Right lobe of liver (tissue), 6 donors: ENCODE measurements at regions not wholly inside any gene's neighbourhood (a gene's known extent, or its start where the extent isn't known, plus 50 kb on each side); places are given as distances from the start of the nearest gene placed in this dataset.
"Not testable (repeated sequence)": the region's sequence is repeated elsewhere in the genome, so short reads cannot be mapped to it uniquely, and the experiment has no call there.

Source experiments
- ATAC-seq, 4 donors: fragments of 200-7000 bp; cut with Tn5 transposase; one replicate each; pipeline ENCODE4 v1.9.1; 2020; ENCODE audit warnings: mild to moderate bottlenecking in 4 of 4, moderate library complexity in 4 of 4
- DNase-seq, 3 donors: peaks; one replicate each; pipeline ENCODE4 v3.0.0-alpha.2; 2020
- H3K27ac ChIP-seq, 3 donors: fragments of 200-600 bp; one replicate each; pipeline ENCODE4 v1.8.0; 2022
- H3K27me3 ChIP-seq, 2 donors: fragments of 200-600 bp; one replicate each; pipeline ENCODE4 v1.8.0; 2022
- H3K36me3 ChIP-seq, 4 donors: fragments of 200-600 bp; sonication (generic) in 1 of 4; one replicate each; pipeline versions ENCODE4 v1.5.1 to v1.8.0; 2017 to 2022; ENCODE audit warnings: control low read depth in 1 of 4
- H3K4me1 ChIP-seq, 4 donors: fragments of 200-600 bp; sonication (generic) in 1 of 4; one replicate each; pipeline versions ENCODE4 v1.5.1 to v1.8.0; 2017 to 2022; ENCODE audit warnings: control low read depth in 1 of 4
- H3K4me3 ChIP-seq, 3 donors: fragments of 200-600 bp; one replicate each; pipeline ENCODE4 v1.8.0; 2022
- H3K9me3 ChIP-seq, 4 donors: fragments of 200-600 bp; sonication (generic) in 1 of 4; one replicate each; pipeline versions ENCODE4 v1.5.1 to v1.8.0; 2017 to 2022; ENCODE audit warnings: control low read depth in 1 of 4
- whole genome bisulfite sequencing: methylation state at CpG from one replicate; pipeline ENCODE4 v1.1.6; 2018; ENCODE audit warnings: low coverage, low lambda C conversion rate; ENCODE audit not compliant: insufficient coverage; ENCODE audit errors: missing lambda C conversion rate; 5-methylcytosine and 5-hydroxymethylcytosine counted together
- intact Hi-C, 2 donors: fragments of 100-400 bp; cut with DNase I; formaldehyde crosslinking; loops; one replicate each; pipeline versions ENCODE4 v1.11.2 to v1.14.1; 2022
- donor health status: DM: no; HTN: yes; CAD: no.
- donor health status: DM: no; HTN: no; CAD: no.
- donor health status: DM: no; HTN: no; CAD: no.
- donor health status: DM: no; HTN: yes; CAD: no.
- donor health status: DM: no; HTN: yes; CAD: no.

GRCh38 chrX:92081250-92081649, 302.1 kb downstream of the PCDH11X start:
- ATAC-seq, H3K36me3 ChIP-seq: not testable (repeated sequence)

GRCh38 chrX:92090756-92091155, 311.6 kb downstream of the PCDH11X start:
- H3K4me3 ChIP-seq, ATAC-seq, H3K36me3 ChIP-seq, H3K27ac ChIP-seq, H3K27me3 ChIP-seq, H3K4me1 ChIP-seq, H3K9me3 ChIP-seq, DNase-seq, intact Hi-C loops: not testable (repeated sequence)
- WGBS, result 13% methylated on average over 2 of the region's 2 CpGs

More at GRCh38 chrX:92081250-92081649, 302.1 kb downstream of the PCDH11X start:
- H3K9me3 ChIP-seq, H3K4me1 ChIP-seq, H3K27me3 ChIP-seq, intact Hi-C loops, DNase-seq, H3K4me3 ChIP-seq, H3K27ac ChIP-seq: not testable (repeated sequence)
- 17% methylated on average over 1 of the region's 1 CpG for WGBS

GRCh38 chrX:92098136-92098535, 319.0 kb downstream of the PCDH11X start:
- not testable (repeated sequence) for H3K9me3 ChIP-seq

GRCh38 chrX:92100095-92100494, 320.9 kb downstream of the PCDH11X start:
- intact Hi-C loops, H3K4me1 ChIP-seq, H3K27ac ChIP-seq, H3K4me3 ChIP-seq, H3K36me3 ChIP-seq, H3K9me3 ChIP-seq, H3K27me3 ChIP-seq, ATAC-seq, DNase-seq: not testable (repeated sequence)
- WGBS, result 38% methylated on average over 6 of the region's 7 CpGs

More at GRCh38 chrX:92098136-92098535, 319.0 kb downstream of the PCDH11X start:
- WGBS, result 62% methylated on average over 2 of the region's 2 CpGs
- intact Hi-C loops, H3K27ac ChIP-seq, DNase-seq, H3K27me3 ChIP-seq, H3K4me3 ChIP-seq, H3K4me1 ChIP-seq, ATAC-seq, H3K36me3 ChIP-seq: not testable (repeated sequence)

- DNase-seq, H3K4me1 ChIP-seq, H3K27ac ChIP-seq, ATAC-seq, H3K4me3 ChIP-seq, intact Hi-C loops, H3K36me3 ChIP-seq, H3K9me3 ChIP-seq, H3K27me3 ChIP-seq: not testable (repeated sequence)
- 13% methylated on average over 2 of the region's 3 CpGs for WGBS
Measured at GRCh38 chrX:92105693-92106092, 326.5 kb downstream of the PCDH11X start.

- H3K36me3 ChIP-seq, H3K27ac ChIP-seq, H3K4me1 ChIP-seq, DNase-seq, H3K27me3 ChIP-seq, H3K4me3 ChIP-seq, H3K9me3 ChIP-seq, intact Hi-C loops, ATAC-seq: not testable (repeated sequence)
- 19% methylated on average over 1 of the region's 1 CpG for WGBS
Measured at GRCh38 chrX:92106671-92107070, 327.5 kb downstream of the PCDH11X start.

- H3K4me3 ChIP-seq, H3K9me3 ChIP-seq, H3K4me1 ChIP-seq, H3K36me3 ChIP-seq, DNase-seq, H3K27me3 ChIP-seq, ATAC-seq, H3K27ac ChIP-seq, intact Hi-C loops: not testable (repeated sequence)
- WGBS, result 60% methylated on average over 2 of the region's 4 CpGs
Measured at GRCh38 chrX:92110410-92110911, 331.3 kb downstream of the PCDH11X start.

- H3K4me3 ChIP-seq, H3K9me3 ChIP-seq, ATAC-seq, H3K4me1 ChIP-seq, DNase-seq, H3K36me3 ChIP-seq, intact Hi-C loops, H3K27me3 ChIP-seq, H3K27ac ChIP-seq: not testable (repeated sequence)
- WGBS, result 10% methylated on average over 1 of the region's 3 CpGs
Measured at GRCh38 chrX:92117701-92118100, 338.5 kb downstream of the PCDH11X start.

- H3K36me3 ChIP-seq, intact Hi-C loops, DNase-seq, H3K27me3 ChIP-seq, ATAC-seq, H3K27ac ChIP-seq, H3K4me1 ChIP-seq, H3K9me3 ChIP-seq, H3K4me3 ChIP-seq: not testable (repeated sequence)
- WGBS, result no CpG with 5 or more reads among the region's 8 CpGs
Measured at GRCh38 chrX:92163035-92163434, 383.9 kb downstream of the PCDH11X start.
